T-helper 2 cell (primary cell): ENCODE measurements at regions not wholly inside any gene's neighbourhood (a gene's known extent, or its start where the extent isn't known, plus 50 kb on each side); places are given as distances from the start of the nearest gene placed in this dataset.
"Not testable (repeated sequence)": the region's sequence is repeated elsewhere in the genome, so short reads cannot be mapped to it uniquely, and the experiment has no call there.

Source experiments
- DNase-seq, 5 experiments: peaks; one replicate each; pipeline versions ENCODE4 v3.0.0 to v3.0.0-alpha.2; 2012 to 2022

DNA sequence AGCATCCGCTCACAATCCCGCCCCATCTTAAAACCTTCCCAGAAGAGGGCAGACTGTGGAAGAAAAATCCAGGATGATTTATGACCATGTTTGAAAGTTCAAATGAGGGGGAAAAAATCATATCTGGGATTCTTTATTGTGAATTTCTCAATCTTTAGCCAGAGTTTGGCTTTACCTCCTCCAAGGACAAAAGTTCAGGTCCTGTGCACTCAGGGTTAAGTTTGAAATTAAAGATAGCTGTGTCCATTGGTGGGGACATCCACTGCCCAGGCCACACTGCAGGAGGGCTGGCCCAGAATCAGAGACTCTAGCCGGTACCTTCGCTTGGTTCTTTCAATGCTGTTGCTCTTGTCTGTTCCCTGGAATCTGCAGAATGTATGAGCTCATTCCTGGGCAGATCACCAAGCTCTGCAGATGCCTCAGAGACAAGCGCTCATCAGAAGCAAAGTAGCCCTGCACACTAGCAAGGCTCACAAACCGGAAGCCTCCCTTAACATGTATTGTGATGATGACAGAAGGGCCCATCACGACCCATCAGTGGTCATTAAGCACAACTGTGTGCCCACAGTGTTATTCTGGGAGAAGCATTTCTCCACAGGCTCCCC, 375.3 kb upstream of the KLHL29 start:
- no peak for DNase-seq

DNA sequence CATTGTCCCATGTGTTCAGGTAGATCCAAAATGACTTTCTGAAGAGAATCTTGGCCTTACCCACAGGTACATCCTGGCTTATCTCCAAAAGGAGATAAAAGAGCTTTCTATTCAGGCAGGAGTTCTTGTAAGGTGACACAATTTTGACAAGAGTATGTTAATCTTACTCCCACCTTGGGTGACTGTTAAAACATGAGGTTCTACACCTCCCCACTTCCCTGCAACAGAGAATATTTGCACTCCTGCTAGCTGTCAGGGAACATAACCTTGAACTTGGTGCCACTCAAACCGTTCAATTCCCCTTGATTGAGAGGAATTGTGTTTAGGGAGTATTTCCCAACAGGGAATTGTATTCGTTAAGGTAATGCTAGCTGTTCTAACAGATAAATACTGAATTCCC, 372.5 kb upstream of the KLHL29 start:
- no peak for DNase-seq

DNA sequence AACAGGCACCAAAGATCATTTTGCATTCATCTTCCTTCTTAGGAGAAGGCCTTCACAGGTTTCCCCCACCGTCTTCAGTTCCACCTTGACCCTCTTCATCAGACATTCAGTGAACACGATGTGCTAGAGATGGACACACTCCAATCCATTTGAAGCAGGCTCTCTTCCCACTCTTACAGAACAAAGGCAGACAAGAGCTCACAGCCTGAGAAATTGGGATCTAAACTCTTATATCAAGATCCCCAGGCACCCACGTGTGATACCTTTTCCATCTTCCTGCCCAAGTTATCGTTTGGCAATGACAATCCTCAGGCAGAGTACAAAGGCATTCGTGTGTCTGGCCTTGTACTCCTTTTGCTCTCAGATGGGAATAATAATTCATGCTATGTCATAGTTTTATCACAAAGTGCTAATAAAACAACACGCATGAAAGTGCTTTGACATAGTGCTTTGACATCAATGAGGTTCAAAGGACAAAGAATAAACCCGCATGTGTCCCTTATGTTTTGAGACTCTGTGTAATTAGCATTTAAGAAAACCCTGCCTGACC, 369.3 kb upstream of the KLHL29 start:
- DNase-seq = no peak

DNA sequence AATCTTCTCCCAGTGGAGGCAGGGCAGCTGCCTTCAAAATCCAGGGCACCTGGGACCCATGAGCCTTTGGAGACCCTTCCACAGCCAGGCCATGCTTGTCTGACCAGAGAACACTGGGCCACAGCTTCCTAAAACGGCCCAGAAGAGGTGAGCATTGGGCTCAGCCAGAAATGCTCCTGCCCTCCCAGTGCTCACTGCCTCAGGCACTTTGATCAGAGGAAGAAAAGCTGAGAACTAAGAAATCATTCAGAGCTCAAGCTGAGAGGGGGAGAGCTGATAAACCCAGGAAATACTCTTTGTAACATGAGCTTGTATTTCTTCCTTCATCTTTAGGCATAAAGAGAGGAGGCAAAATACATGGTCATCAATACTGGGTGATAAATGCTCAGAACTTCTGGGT, 365.5 kb upstream of the KLHL29 start:
- no peak for DNase-seq

DNA sequence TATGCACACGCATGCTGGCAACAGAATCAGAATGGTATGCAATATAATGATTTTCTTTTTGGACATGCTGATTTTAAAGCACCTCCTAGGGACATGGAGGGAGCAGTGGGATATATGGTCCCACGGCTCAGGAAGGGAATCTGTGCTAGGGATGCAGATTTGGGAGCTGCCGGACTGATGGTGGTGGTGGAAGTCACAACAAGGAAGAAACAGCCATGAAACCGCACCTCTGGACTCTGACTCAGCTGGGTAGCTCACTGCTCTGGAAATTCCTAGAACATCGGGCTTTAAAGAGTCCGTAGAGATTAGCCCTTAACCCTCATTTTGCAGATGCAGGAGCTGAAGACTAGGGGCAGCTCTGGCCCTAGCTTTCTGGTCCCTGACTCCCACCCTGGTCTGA, 364.3 kb upstream of the KLHL29 start:
- no peak for DNase-seq

DNA sequence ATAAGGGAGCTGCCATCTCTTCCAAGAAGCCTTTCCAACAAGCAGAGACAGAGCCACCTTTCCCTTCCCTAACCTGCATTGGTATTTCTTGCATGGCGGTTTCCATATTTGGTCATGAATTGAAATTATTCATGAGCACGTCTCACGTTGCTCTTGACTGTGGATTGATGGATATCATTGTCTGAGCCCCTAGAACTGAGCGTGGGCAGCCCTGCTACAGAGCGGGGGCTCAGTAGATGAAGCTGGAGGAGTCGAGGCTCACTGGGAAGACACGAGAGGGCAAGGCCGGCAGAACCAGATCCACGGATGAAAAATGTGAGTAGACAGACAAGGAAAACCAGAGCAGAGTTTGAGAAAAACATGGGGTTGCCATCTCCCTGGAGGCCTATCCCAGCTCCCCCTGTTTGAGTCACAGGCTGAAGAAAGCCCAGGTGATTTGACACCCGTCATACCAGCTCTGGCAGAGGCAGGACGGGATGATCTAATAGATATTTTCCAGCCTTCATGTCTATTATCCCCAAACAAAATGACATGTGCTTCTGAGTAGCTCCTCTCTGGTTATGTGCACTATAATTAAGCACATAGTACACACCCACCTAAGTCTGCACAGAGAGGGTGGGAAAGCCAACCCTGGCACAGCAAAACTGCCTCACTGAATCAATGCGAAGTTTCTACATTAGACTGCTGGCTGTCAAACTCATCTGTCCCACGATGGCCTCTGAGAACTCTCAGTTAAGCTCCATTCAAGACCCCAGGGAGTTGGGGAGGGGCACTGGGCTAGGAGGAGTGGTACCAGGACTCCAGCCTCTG, 363.5 kb upstream of the KLHL29 start:
- no peak for DNase-seq

DNA sequence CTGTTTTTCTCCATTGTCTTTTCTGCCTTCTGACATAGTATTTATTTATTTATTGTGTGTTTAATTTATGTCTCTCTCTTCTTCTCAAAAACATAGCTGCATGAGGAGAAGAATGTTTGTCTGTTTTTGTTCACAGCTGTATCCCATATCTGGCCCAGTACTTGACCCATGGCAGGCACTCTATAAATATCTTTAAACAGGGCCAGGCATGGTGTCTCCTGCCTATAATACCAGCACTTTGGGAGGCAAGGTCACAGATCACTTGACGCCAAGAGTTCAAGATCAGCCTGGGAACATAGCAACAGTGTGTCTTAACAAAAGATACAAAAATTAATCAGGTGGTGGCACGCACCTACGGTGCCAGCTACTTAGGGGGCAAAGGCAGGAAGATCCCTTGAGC, 361.3 kb upstream of the KLHL29 start:
- no peak for DNase-seq

DNA sequence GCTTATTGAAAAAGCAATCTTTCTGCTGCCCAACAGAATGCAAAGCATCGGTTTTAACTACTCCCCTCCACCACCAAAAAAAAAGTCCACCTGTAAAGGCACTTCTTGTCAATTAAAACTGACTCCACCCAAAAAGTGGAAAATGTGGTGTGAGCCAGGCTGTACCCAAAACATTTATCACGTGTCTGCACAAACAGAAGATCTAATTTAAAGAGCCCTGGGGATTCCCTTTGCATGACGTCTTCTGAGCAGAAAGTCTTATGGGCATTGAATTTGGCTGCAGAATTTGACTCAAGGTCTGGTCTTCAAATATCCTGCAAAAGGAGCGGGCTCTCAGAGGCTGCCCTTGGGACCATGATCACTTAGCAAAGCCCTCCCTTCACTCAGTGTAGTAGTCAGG, 358.3 kb upstream of the KLHL29 start:
- no peak for DNase-seq

DNA sequence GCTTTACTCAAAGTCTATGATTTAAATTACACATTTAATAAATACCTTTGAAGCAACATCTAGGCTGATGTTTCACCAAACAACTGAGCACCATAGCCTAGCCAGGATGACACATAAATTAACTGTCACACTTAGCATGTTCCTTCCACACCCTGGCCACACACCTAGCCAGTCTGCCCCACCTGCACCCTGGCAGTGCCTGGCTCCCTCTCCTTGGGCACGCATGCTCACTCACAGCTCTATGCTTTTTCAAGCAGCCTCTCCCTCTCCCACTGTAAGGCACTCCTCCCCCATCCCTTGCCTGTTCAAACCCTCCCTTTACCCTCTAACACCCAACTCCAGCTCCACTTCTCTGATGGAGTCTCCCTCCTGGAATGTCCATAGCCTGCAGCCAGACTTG, 357.6 kb upstream of the KLHL29 start:
- no peak for DNase-seq

DNA sequence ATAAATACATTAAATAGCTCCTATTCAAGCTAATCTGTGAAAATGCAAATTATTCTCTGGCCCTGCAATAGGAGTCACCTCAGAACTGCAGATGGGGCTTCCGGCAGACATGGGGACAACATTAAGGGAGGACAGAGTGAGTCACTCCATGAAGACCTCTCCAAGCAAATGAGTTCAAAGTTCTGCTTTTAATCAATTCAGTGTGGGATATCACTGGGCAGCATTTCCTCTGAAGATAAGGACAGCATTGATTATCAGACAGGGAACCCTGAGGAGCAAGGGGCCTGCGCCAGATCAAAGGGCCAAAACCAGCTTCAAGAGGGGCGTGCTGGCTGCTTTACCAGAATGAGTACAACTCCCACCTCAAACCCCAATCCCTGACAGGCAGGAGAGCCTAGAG, 356.9 kb upstream of the KLHL29 start:
- no peak for DNase-seq

DNA sequence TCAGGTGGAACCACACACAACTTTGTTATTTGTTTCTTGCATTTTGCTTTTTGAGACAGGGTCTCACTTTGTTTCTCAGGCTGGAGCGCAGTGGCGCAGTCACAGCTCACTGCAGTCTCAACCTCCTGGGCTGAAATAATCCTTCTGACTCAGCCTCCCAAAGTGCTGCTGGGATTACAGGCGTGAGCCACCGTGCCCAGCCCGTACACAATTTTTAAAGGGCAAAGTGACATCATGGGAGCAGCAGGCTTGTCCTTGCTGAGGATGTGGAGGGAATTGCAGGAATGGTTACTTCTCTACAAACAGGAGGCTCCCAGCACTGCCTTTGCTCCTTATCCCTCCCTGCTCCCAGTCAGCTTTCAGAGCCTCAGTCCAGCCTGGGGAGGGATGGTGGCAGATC, 355.9 kb upstream of the KLHL29 start:
- no peak for DNase-seq

DNA sequence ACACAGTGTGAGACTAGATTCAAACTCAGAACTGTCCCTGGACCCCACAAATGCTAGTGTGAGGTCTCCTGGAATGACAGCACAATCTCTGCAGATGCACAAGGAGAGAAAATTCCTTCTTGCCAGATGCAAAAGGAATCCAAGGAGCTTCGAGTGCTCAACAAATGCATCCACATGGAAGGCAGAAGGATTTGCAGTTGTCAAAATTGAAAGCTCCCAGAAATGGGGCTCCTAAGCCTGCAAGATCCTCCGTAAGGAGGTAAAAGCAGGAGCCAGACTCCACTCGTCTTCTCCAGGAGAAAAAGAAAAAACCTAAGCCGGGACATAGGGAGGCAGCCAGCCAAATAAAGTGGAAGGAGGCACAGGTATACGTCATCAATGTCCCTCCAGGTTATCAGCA, 355.0 kb upstream of the KLHL29 start:
- DNase-seq = no peak

DNA sequence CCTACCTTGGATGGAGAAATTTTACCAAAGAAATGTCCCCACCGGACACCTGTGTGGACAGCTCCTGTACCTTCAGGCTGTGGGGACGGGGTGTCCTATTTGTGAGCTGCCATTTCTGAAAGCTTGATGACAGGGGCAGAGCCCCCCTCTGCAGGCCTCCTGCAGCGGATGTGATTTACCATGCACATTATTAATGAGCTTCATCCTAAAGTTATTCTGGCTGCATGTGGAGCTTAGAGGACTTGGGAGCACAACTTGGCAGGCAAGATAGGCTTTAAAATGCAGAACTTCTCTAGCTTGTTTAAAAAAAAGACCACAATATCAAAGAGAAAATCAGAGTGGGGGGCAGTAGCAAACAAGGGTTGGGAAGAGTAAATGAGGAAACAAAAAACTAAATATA, 350.0 kb upstream of the KLHL29 start:
- no peak for DNase-seq

DNA sequence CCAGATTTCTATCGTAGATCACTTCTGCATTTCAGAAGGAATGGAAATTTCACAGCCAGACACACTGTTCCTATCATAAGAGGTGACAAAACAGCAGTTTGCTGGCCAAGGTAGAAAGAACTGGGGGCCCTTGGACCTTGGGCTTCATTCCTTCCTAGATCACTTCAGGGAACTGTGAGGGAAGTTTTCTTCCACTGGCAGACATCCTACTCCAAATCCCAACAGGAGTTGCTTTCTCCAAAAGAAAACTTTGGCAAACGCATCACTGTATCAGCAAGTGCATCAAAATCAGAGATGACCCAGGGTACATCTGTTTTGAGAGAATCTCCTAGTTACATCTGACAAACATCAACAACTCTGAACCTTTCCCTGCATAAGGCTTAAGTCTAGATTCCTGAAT, 348.4 kb upstream of the KLHL29 start:
- DNase-seq = no peak

DNA sequence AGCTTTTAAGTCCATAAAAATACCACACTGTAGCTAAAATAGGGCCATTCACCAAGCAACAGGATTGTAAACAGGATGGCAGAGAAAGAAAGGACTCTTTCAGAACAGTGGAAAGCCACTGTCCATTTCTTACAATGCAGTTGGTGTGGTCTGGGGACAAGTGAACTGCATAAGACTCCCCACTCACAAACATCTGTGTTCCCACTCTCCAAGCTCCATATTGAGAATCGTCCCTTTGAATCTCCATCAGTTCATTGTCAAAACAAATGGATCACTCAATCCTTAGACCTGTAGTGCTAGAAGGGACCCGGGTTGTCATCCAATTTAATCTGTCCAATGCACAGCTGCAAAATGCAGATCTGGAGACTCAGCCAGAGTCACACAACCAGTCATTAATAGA, 347.4 kb upstream of the KLHL29 start:
- no peak for DNase-seq

DNA sequence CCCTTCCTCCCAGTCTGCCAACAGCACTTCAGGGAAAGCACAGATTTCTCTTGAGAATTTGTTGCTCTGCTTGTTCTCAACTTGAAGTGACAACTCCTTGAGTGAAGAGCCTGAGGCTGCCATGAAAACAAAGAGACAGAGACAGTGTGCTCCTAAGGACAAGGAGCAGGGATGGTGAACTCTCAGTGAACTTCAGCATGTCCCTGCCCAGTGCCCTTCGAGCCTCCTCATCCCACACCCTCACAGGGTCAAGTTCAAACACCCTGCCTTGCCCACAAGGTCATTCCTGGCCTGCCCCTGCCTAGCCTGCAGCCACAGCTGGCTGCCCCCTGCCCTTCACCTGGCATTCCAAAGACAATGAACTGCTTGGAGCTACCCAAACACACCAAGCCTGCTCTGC, 343.5 kb upstream of the KLHL29 start:
- DNase-seq = no peak

DNA sequence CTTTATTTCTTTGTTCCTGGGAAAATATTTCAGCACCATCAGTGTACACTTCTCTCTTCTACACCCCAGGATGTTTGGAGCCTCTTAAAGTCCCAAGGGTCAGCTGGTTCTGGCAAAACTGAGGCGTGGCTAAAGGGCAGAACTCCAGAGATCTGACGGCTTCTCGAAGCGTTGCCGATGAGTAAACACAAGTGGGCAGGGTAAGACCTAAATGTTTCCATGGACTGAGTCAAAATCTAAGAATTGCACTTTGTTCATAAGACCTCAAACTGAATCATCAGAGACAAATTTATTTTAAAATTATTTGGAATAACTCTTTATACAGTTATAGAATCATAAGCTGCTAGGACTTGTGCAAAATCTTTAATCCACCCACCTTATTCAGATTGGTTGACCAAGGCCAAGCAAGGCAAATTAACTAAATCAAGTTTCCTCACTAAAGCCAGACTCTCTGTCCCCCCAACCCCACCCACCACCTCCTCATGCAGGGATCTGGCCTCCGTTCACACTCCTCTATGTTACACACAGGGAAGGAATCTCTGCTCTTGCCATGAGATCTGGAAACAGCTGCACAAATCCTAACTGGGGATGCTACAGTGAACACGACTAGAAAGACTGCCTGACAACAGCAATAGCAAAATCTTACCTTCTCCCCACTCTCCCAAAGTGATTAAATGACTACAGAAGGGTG, 342.6 kb upstream of the KLHL29 start:
- DNase-seq = no peak

DNA sequence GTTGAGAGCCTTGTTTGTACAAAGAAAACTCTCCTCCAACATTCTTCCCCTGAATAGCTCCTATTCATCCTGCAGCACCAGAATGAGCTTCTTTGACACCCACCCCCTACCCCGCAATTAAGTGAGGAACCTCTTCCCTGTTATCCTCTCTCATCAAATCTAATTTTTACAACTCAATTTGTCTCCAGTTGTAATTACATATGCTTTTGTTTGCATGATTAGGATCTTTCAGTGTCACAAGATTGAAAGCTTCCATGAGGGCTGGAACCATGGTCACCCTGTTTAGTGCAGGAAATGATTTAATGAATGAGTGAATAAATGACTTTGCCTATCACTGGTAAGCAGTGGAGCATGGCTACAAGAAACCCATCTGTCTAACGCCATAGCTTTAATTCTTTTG, 334.6 kb upstream of the KLHL29 start:
- DNase-seq = no peak

DNA sequence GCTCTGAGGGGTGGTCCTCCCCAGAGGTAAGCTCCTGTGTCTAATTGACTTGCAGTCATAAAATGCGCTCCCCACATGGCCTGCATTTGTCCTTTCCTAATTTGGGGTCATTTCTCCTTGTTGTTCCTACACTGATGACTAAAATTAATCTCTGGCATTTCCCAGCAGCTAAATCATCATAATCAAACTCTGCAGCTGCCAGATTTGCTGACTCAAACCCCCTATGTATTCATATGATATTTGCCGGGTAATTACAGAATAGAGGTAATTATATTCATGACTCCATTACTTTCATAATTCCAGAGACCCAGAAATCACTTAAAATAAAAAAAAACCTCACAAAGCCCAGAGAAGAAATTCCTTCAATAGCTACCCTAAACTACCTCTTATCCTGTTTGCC, 331.4 kb upstream of the KLHL29 start:
- DNase-seq = no peak

DNA sequence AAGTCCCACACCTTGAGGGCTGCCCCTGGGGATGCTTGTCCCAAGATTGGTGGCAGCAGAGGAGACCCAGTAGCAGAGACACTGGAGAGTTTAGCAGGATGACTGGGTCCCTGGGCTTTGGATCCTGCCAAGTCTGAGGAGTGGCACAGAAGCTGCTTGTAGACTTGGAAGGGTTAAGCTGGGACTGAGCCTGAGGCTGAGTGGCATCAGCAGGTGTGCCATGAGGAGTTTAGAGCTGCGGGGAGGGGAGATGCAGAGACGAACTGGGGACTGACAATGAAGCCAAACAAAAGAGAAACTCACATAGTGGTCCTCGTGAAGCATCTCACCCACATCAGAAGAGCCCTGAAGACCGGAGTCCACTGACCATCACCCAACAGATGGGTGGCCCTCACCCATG, 329.7 kb upstream of the KLHL29 start:
- DNase-seq = no peak

DNA sequence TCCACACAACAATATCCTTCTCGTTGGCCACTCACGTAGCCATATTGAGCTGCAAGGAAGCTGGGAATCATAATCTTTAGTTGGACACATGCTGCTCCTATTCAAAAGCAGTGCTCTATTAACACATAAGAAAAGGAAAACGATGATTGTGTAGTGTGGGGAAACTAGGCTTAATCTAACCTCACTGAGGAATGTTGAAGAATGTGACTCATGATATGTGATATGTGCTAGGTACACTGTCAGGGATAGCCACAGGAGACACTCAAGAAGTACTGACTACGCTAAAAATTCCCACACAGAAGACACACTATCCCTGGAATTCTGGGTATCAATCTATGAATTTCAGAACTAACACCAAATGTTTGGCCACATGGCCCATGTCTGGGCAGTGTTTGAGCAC, 328.1 kb upstream of the KLHL29 start:
- not testable (repeated sequence) for DNase-seq

DNA sequence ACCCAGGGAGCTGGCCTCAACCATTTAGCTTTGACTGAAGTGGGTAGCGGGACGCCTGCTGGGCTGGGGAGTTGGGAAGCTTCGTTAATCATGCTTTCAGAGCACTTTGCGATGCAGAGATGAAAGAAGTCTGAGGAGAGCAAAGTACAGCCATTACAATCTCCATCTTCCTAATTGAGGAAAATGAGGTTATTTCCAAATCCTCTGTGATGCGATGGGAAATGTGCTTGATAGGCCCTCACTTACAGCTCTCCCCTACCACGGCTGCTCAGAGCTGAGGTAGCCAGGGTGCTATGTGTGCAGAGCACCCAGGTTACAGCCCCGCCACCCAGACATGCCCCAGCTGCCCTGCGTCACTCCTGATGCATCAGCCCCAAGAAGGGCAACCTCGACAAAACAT, 326.5 kb upstream of the KLHL29 start:
- DNase-seq = no peak

DNA sequence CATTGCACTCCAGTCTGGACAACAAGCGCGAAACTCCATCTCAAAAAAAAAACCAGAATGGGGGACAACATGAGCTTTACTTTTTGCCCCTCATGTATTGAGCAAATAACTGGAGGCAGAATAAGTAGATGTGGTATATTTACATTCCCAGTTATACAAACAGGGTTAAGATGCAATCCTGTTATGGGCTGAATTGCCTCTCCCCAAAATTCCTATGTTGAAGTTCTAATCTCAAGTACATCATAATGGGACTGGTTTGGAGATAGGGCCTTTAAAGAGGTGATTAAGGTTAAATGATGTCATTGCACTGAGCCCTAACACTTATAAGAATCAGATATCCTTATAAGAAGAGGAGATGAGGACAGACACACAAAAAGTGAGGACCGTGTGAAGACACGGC, 319.8 kb upstream of the KLHL29 start:
- DNase-seq = no peak

DNA sequence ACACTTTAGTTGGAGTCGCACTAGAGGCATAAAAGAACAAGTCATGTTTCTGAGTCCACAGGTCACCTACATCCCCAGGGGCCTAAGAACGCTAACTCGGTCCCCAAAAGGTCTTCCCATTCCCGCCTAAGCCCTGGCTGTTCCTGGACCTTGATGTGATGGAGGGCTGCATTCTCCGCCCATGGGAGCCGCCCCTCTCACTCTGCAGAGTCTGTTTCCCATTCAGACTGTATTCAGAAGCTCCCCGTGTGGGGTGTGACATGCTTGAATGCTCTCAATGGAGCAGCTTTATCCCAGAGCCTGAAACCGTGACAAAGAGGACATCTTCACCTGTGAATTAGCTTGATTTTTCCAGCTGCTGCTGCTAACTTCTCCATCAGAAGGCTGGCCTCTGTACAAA, 319.0 kb upstream of the KLHL29 start:
- no peak for DNase-seq
